Neural cell (in vitro differentiated cells): ENCODE measurements at regions not wholly inside any gene's neighbourhood (a gene's known extent, or its start where the extent isn't known, plus 50 kb on each side); places are given as distances from the start of the nearest gene placed in this dataset.

Source experiments
- CTCF ChIP-seq: fragments of 450-650 bp; IDR thresholded peaks from 2 replicates; pipeline ENCODE4 v1.5.1; 2014; ENCODE audit warnings: antibody characterized with exemption, mild to moderate bottlenecking, moderate library complexity; ENCODE audit not compliant: poor library complexity, severe bottlenecking
- EP300 ChIP-seq: fragments of 450-650 bp; conservative IDR thresholded peaks from 2 replicates; pipeline ENCODE4 v1.6.1; 2014; ENCODE audit warnings: antibody characterized with exemption, mild to moderate bottlenecking, moderate library complexity; ENCODE audit not compliant: poor library complexity, severe bottlenecking
- EZH2 ChIP-seq: fragments of 200-600, 300-800 bp; shearing (Covaris generic), sonication (generic); IDR thresholded peaks from 2 replicates; pipeline ENCODE4 v1.6.1; 2014; ENCODE audit warnings: antibody characterized with exemption, low read length, borderline replicate concordance, mild to moderate bottlenecking; ENCODE audit not compliant: insufficient read depth, poor library complexity, severe bottlenecking
- POLR2AphosphoS5 ChIP-seq: IDR thresholded peaks from 2 replicates; pipeline ENCODE4 v1.6.1; 2012
- RAD21 ChIP-seq: fragments of 450-650 bp; conservative IDR thresholded peaks from 2 replicates; pipeline ENCODE4 v1.6.1; 2014; ENCODE audit warnings: antibody characterized with exemption, mild to moderate bottlenecking, moderate library complexity
- SMC3 ChIP-seq: fragments of 450-650 bp; conservative IDR thresholded peaks from 2 replicates; pipeline ENCODE4 v1.6.1; 2014; ENCODE audit warnings: antibody characterized with exemption, mild to moderate bottlenecking, moderate library complexity; ENCODE audit not compliant: poor library complexity
- TAF1 ChIP-seq: IDR thresholded peaks from 2 replicates; pipeline ENCODE4 v1.6.1; 2012; ENCODE audit warnings: low read depth

GRCh38 chr2:4029081-4029480, 325.7 kb downstream of the DCDC2C start:
- TF ChIP-seq EZH2 (no peak), CTCF (no peak), POLR2AphosphoS5 (no peak), RAD21 (no peak), SMC3 (no peak), EP300 (no peak), TAF1 (no peak)
